H7 (cell line): ENCODE measurements at regions not wholly inside any gene's neighbourhood (a gene's known extent, or its start where the extent isn't known, plus 50 kb on each side); places are given as distances from the start of the nearest gene placed in this dataset.

Experiments used
- DNase-seq: peaks from one replicate; pipeline ENCODE4 v3.0.0; 2012
- H3K27me3 ChIP-seq: 2 replicates; pipeline ENCODE4 v1.6.0; 2011; ENCODE audit warnings: mild to moderate bottlenecking, low read length; ENCODE audit not compliant: control insufficient read depth, insufficient read depth
- H3K36me3 ChIP-seq: replicated peaks from 2 replicates; pipeline ENCODE4 v1.5.1; 2011; ENCODE audit warnings: low read length; ENCODE audit not compliant: control insufficient read depth, insufficient read depth
- H3K4me3 ChIP-seq: 2 replicates; pipeline ENCODE4 v1.5.1; 2011; ENCODE audit warnings: low read depth, mild to moderate bottlenecking, control low read depth, low read length, moderate library complexity; ENCODE audit not compliant: insufficient read depth

- no peak for DNase-seq
- Histone ChIP-seq H3K4me3 (no peak overlapping the region), H3K36me3 (no peaks in the 10 kb centered on the region), H3K27me3 (no peaks in the 10 kb centered on the region)
These were observed 866.6 kb downstream of the SLC4A3 start for GRCh38 chr2:220493871-220494525.

- Histone ChIP-seq H3K27me3 (no peaks in the 10 kb centered on the region), H3K4me3 (no peak overlapping the region), H3K36me3 (no peaks in the 10 kb centered on the region)
- DNase-seq: no peak
These were observed 869.1 kb downstream of the SLC4A3 start for GRCh38 chr2:220496513-220496912.

- Histone ChIP-seq H3K36me3 (no peaks in the 10 kb centered on the region), H3K4me3 (no peak overlapping the region), H3K27me3 (no peaks in the 10 kb centered on the region)
- no peak for DNase-seq
These were observed 871.8 kb downstream of the SLC4A3 start for GRCh38 chr2:220499225-220499624.

GRCh38 chr2:220502539-220502938 lies 875.1 kb downstream of the SLC4A3 start:
- Histone ChIP-seq H3K4me3 (no peak overlapping the region), H3K27me3 (no peaks in the 10 kb centered on the region), H3K36me3 (no peaks in the 10 kb centered on the region)
- no peak for DNase-seq

- Histone ChIP-seq H3K36me3 (no peaks in the 10 kb centered on the region), H3K4me3 (no peak overlapping the region), H3K27me3 (no peaks in the 10 kb centered on the region)
- no peak for DNase-seq
These were observed 876.0 kb downstream of the SLC4A3 start for GRCh38 chr2:220503431-220503830.

GRCh38 chr2:220504938-220505503 lies 877.6 kb downstream of the SLC4A3 start:
- no peak overlapping the region for H3K4me3 ChIP-seq
- no peaks in the 10 kb centered on the region for H3K36me3 ChIP-seq
- H3K27me3 ChIP-seq: no peaks in the 10 kb centered on the region
- peak; percentile 22 for DNase-seq

- Histone ChIP-seq H3K4me3 (no peak overlapping the region), H3K36me3 (no peaks in the 10 kb centered on the region), H3K27me3 (no peaks in the 10 kb centered on the region)
- DNase-seq: no peak
These were observed 879.0 kb downstream of the SLC4A3 start for GRCh38 chr2:220506466-220506865.

- DNase-seq: no peak
- Histone ChIP-seq H3K27me3 (no peaks in the 10 kb centered on the region), H3K36me3 (no peaks in the 10 kb centered on the region), H3K4me3 (no peak overlapping the region)
These were observed 881.8 kb downstream of the SLC4A3 start for GRCh38 chr2:220509096-220509757.

GRCh38 chr2:220509966-220510365 lies 882.5 kb downstream of the SLC4A3 start:
- no peak overlapping the region for H3K4me3 ChIP-seq
- no peak for DNase-seq
- H3K27me3 ChIP-seq: no peaks in the 10 kb centered on the region
- no peaks in the 10 kb centered on the region for H3K36me3 ChIP-seq

GRCh38 chr2:220510668-220511067 lies 883.2 kb downstream of the SLC4A3 start:
- Histone ChIP-seq H3K4me3 (no peak overlapping the region), H3K36me3 (no peaks in the 10 kb centered on the region), H3K27me3 (no peaks in the 10 kb centered on the region)
- no peak for DNase-seq

GRCh38 chr2:220512419-220512818 lies 885.0 kb downstream of the SLC4A3 start:
- no peak overlapping the region for H3K4me3 ChIP-seq
- no peaks in the 10 kb centered on the region for H3K36me3 ChIP-seq
- no peaks in the 10 kb centered on the region for H3K27me3 ChIP-seq
- DNase-seq: no peak

- no peaks in the 10 kb centered on the region for H3K27me3 ChIP-seq
- no peaks in the 10 kb centered on the region for H3K36me3 ChIP-seq
- DNase-seq: no peak
- H3K4me3 ChIP-seq: no peak overlapping the region
These were observed 886.3 kb downstream of the SLC4A3 start for GRCh38 chr2:220513573-220514288.

- no peaks in the 10 kb centered on the region for H3K36me3 ChIP-seq
- DNase-seq: no peak
- H3K4me3 ChIP-seq: no peak overlapping the region
- no peaks in the 10 kb centered on the region for H3K27me3 ChIP-seq
These were observed 894.1 kb downstream of the SLC4A3 start for GRCh38 chr2:220521551-220521950.

GRCh38 chr2:220528180-220528675 lies 900.8 kb downstream of the SLC4A3 start:
- no peaks in the 10 kb centered on the region for H3K36me3 ChIP-seq
- H3K27me3 ChIP-seq: no peaks in the 10 kb centered on the region
- no peak overlapping the region for H3K4me3 ChIP-seq
- DNase-seq: no peak

GRCh38 chr2:220531216-220531615 lies 903.8 kb downstream of the SLC4A3 start:
- no peak for DNase-seq
- no peaks in the 10 kb centered on the region for H3K27me3 ChIP-seq
- H3K4me3 ChIP-seq: no peak overlapping the region
- H3K36me3 ChIP-seq: no peaks in the 10 kb centered on the region
